ENCODE measurements at regions not wholly inside any gene's neighbourhood (a gene's known extent, or its start where the extent isn't known, plus 50 kb on each side); places are given as distances from the start of the nearest gene placed in this dataset.

DNA sequence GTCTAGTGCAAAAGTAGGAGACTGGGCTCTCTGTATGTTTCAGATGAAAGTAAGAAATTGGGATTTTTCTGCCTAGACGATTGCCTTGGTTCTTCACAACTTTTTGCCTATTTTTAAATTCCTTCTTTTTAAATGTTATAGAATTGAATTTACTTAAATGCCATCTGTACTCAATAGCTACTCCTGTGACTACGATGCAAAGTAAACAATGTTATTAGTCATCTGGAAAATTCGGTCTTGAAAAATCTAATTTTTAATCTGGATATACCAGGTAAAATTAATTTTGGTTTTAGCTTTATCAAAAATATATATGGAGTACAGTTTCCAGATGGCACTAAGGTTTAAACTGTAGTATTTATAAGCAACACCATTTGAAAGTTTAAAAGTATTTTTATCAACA, 472.2 kb downstream of the UTRN start:
- TF ChIP-seq, protein P1, sequence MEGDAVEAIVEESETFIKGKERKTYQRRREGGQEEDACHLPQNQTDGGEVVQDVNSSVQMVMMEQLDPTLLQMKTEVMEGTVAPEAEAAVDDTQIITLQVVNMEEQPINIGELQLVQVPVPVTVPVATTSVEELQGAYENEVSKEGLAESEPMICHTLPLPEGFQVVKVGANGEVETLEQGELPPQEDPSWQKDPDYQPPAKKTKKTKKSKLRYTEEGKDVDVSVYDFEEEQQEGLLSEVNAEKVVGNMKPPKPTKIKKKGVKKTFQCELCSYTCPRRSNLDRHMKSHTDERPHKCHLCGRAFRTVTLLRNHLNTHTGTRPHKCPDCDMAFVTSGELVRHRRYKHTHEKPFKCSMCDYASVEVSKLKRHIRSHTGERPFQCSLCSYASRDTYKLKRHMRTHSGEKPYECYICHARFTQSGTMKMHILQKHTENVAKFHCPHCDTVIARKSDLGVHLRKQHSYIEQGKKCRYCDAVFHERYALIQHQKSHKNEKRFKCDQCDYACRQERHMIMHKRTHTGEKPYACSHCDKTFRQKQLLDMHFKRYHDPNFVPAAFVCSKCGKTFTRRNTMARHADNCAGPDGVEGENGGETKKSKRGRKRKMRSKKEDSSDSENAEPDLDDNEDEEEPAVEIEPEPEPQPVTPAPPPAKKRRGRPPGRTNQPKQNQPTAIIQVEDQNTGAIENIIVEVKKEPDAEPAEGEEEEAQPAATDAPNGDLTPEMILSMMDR (conservative IDR thresholded peaks at IDR 0.05; ENCODE audit: low read depth in 2 of 2), result no peak
- TF ChIP-seq REST (IDR thresholded peaks at IDR 0.05; ENCODE audit: unreplicated experiment), result no peak
- TF ChIP-seq NANOG (IDR thresholded peaks at IDR 0.05; ENCODE audit: borderline replicate concordance), result no peak
- TF ChIP-seq POLR2AphosphoS5 (IDR thresholded peaks at IDR 0.05; ENCODE audit: low read depth), result no peak
- TF ChIP-seq EZH2 (IDR thresholded peaks at IDR 0.05; ENCODE audit: low read depth, unreplicated experiment), result no peak
- no peak for TF ChIP-seq JUNB (IDR thresholded peaks at IDR 0.05; ENCODE audit: unreplicated experiment)
- TF ChIP-seq EZH2phosphoT487 (IDR thresholded peaks at IDR 0.05; ENCODE audit: unreplicated experiment), result no peak

Data from GM23338 (cell line).